ENCODE measurements at regions not wholly inside any gene's neighbourhood (a gene's known extent, or its start where the extent isn't known, plus 50 kb on each side); places are given as distances from the start of the nearest gene placed in this dataset.

- DNase-seq (ENCODE audit: low read depth), result no peak
- peak overlapping the region; percentile 6; the same call in 1 of the 2 replicates for H3K4me3 ChIP-seq (ENCODE audit: low read depth, low read length)
- TF ChIP-seq CTCF (IDR thresholded peaks at IDR 0.05; ENCODE audit: low read depth, low read length, missing control alignments), result no peak
These were observed 400.0 kb downstream of the SOX9 start for GRCh38 chr17:72520665-72521303.

- H3K4me3 ChIP-seq (ENCODE audit: low read depth, low read length), result no peak overlapping the region
- no peak for DNase-seq (ENCODE audit: low read depth)
- no peak for TF ChIP-seq CTCF (IDR thresholded peaks at IDR 0.05; ENCODE audit: low read depth, low read length, missing control alignments)
These were observed 402.7 kb downstream of the SOX9 start for GRCh38 chr17:72523491-72523890.

- TF ChIP-seq CTCF (IDR thresholded peaks at IDR 0.05; ENCODE audit: low read depth, low read length, missing control alignments), result no peak
- no peak for DNase-seq (ENCODE audit: low read depth)
- H3K4me3 ChIP-seq (ENCODE audit: low read depth, low read length), result no peak overlapping the region
These were observed 404.6 kb downstream of the SOX9 start for GRCh38 chr17:72525225-72526015.

GRCh38 chr17:72526769-72527168, 405.9 kb downstream of the SOX9 start:
- no peak overlapping the region for H3K4me3 ChIP-seq (ENCODE audit: low read depth, low read length)
- DNase-seq (ENCODE audit: low read depth), result no peak
- no peak for TF ChIP-seq CTCF (IDR thresholded peaks at IDR 0.05; ENCODE audit: low read depth, low read length, missing control alignments)

GRCh38 chr17:72527789-72528188, 407.0 kb downstream of the SOX9 start:
- DNase-seq (ENCODE audit: low read depth), result no peak
- H3K4me3 ChIP-seq (ENCODE audit: low read depth, low read length), result no peak overlapping the region
- no peak for TF ChIP-seq CTCF (IDR thresholded peaks at IDR 0.05; ENCODE audit: low read depth, low read length, missing control alignments)

GRCh38 chr17:72528683-72529082, 407.9 kb downstream of the SOX9 start:
- TF ChIP-seq CTCF (IDR thresholded peaks at IDR 0.05; ENCODE audit: low read depth, low read length, missing control alignments), result no peak
- H3K4me3 ChIP-seq (ENCODE audit: low read depth, low read length), result no peak overlapping the region
- no peak for DNase-seq (ENCODE audit: low read depth)

All from GM12864 (cell line).